ENCODE measurements at regions not wholly inside any gene's neighbourhood (a gene's known extent, or its start where the extent isn't known, plus 50 kb on each side); places are given as distances from the start of the nearest gene placed in this dataset.
"Not testable (repeated sequence)": the region's sequence is repeated elsewhere in the genome, so short reads cannot be mapped to it uniquely, and the experiment has no call there.

- no peak for FAIRE-seq
Observed at GRCh38 chr3:71927505-71928066, 142.6 kb upstream of the PROK2 start.

- no peak for FAIRE-seq
Observed at GRCh38 chr3:71926616-71927015, 141.7 kb upstream of the PROK2 start.

GRCh38 chr3:71926262-71926600 lies 141.3 kb upstream of the PROK2 start:
- no peak for FAIRE-seq

GRCh38 chr3:71925511-71926261 lies 140.7 kb upstream of the PROK2 start:
- not testable (repeated sequence) for FAIRE-seq

DNA sequence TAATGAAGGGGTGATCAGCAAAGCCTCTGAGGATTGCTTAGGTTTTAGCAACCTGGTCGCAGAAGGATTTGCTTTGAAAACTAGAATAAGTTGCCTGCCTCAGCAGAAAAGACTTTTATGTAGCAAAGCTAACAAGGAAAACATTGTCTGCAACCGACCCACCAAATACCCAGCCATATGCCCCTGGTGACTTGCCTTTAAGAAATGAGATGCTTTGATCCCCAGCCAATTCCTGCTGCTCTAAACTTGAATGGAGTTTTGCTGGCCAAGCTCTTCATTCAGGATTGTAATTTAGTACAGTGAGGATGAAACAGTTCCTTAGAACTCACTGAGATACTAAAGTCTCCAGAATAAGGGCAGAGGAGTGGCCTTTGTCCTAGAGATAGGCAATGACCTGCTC lies 139.8 kb upstream of the PROK2 start:
- FAIRE-seq, result no peak

- FAIRE-seq, result no peak
Observed at GRCh38 chr3:71921036-71921435, 136.1 kb upstream of the PROK2 start.

GRCh38 chr3:71919572-71919971 lies 134.6 kb upstream of the PROK2 start:
- no peak for FAIRE-seq

GRCh38 chr3:71917545-71917944 lies 132.6 kb upstream of the PROK2 start:
- FAIRE-seq, result no peak

DNA sequence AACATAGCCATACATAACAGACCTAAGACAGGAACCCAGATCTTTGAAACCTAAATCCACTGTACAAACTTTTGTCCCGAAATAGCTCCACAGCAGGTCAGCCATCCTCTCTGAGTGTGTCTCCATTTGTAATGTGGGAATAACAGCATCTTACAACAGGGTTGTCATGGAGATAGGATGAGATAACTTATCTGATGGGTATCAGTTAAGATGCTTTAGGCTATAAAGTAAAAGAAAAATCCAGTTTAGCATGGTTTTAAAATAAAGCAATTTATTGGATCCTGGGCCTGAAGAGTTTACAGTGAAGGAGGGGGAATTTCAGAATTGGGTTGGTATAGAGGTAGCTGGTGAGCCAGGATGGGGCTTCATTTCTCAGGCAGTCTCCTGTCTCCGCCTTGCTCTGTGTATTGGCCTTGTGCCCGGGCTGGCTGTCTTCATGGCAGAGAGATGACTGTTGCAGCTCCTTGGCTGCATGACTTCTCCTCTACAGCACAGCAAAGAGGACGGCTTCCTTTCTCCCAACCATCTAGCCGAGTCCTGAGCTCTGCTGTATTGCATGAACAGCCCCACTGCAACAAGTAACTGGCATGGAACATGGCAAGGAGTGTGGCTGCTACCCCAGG lies 131.9 kb upstream of the PROK2 start:
- FAIRE-seq, result no peak

DNA sequence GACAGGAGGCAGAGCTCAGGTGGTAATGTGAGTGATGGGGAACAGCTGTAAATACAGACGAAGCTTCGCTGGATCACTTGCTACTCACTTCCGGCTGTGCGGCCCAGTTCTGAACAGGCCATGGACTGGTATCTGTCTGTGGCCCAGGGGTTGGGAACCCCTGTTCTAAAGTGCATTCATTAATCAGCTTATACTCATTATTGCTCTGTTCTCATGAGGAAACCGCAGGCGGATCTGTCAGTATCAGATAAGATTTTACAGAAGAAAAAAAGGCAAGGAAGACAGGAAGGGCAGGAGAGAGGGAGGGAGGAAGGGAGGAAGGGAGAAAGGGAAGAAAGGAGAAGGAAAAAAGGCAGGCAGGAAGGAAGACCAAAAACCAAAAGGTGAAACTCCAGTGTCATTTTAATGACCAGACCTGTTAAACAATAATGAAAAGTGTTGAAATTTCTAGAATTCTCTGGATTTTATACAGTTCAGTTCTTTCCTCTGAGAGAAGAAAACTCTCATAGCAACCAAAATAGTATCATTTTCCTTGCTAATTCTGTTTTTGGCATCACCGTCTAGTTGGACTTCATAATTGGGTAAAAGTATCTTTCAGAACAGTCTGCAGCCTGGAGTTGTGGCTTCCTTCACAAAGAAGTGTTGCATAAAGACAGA lies 128.0 kb upstream of the PROK2 start:
- no peak for FAIRE-seq

GRCh38 chr3:71910108-71910507 lies 125.2 kb upstream of the PROK2 start:
- FAIRE-seq, result no peak

DNA sequence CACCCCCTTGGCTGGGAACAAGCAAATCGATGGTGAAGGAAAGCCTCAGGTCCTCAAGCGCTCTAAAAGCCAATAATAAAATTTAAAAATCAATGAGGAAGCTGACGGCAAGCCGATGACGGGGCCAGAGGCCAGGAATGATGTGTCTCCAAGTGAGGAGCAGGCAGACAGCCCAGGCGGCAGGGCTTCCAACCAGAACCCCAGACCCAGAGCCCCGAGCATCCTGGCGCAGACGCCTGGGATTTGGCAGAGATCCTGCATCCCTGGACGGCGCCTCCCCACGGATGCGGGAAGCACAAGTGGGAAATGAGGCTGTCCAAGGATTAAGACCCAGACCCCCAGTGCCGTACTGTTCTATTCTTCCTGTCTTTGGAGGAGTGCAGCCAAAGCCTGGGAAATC lies 123.0 kb upstream of the PROK2 start:
- FAIRE-seq, result no peak

GRCh38 chr3:71906976-71907375 lies 122.0 kb upstream of the PROK2 start:
- no peak for FAIRE-seq

- FAIRE-seq, result no peak
Observed at GRCh38 chr3:71905426-71905825, 120.5 kb upstream of the PROK2 start.

DNA sequence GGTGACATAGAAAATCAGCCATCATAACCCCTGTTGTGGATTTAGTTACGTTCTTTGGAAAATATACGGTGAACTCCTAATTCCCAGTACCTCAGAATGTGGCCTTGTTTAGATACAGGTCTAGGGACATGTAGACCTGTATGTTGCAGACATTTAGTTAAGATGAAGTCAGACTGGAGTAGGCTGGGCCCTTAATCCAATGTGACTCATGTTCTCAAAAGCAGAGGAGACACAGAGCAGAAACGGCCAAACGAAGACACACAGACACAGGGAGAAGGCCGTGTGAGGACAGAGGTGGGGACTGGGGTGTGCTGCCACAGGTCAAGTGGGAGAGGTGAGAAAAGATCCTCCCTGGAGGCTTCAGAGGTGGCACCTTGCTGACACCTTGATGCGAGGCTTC lies 119.0 kb upstream of the PROK2 start:
- no peak for FAIRE-seq

DNA sequence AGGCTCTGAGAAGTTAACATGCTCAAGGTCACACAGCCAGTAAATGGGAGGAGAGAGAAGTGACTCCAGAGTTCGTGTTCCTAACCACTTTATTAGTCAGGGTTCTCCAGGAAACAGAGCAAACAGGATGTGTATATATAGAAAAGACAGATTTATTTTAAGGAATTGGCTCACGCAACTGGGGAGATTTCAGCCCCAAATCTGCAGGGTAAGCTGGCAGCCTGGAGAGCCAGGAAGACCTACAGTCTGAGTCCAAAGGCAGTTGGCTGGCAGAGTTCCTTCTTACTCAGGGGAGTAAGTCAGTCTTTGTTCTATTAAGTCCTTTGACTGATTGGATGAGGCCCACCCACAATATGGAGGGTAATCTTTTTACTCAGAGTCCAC lies 118.2 kb upstream of the PROK2 start:
- FAIRE-seq, result no peak

- FAIRE-seq, result no peak
Observed at GRCh38 chr3:71902258-71903111, 117.5 kb upstream of the PROK2 start.

GRCh38 chr3:71901645-71902044 lies 116.7 kb upstream of the PROK2 start:
- FAIRE-seq, result no peak

- FAIRE-seq, result no peak
Observed at GRCh38 chr3:71900057-71900456, 115.1 kb upstream of the PROK2 start.

DNA sequence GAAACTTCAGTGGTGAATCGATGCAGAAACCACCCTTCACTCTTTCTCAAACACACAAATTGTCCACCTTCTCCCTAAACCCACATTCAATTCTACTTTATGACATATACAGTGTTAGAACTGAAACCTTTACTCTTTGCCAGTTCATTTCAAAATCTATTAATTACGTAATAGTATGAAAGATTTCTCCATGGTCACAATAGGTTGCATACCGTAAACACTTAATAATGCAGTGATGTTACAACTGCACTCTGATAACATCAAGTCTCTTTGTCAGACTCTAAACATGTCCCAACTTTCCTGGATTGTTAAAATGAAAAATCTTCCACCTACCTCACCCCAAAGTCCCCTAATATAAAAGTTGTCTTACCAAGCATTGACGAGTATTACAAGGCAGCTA lies 111.8 kb upstream of the PROK2 start:
- FAIRE-seq, result no peak

GRCh38 chr3:71893702-71894479 lies 108.9 kb upstream of the PROK2 start:
- FAIRE-seq, result no peak

- no peak for FAIRE-seq
Observed at GRCh38 chr3:71893122-71893521, 108.2 kb upstream of the PROK2 start.
